MCF 10A (cell line): ENCODE measurements at regions not wholly inside any gene's neighbourhood (a gene's known extent, or its start where the extent isn't known, plus 50 kb on each side); places are given as distances from the start of the nearest gene placed in this dataset.

Experiments used
- BruUV-seq: library from RNA; stranded (reverse); fragments of 400-500 nt; replicated peaks from 2 replicates; lab custom pipeline; 2021; lab: Mats Ljungman, UMichigan
- CTCF ChIA-PET: fragments of 300-600 bp; sonication (Branson Sonifier 250); formaldehyde crosslinking; extraction: SDS; loops from one replicate; lab custom pipeline; 2021; ENCODE audit warnings: antibody characterized with exemption, inconsistent platforms; lab: Yijun Ruan, JAX
- POLR2A ChIA-PET: fragments of 300-600, 350-650 bp; sonication (Branson Sonifier 250); formaldehyde crosslinking; extraction: SDS; loops from one replicate; lab custom pipeline; 2020; ENCODE audit warnings: antibody characterized with exemption, inconsistent platforms; lab: Yijun Ruan, JAX
- DNase-seq: peaks from one replicate; pipeline ENCODE4 v3.0.0-alpha.2; 2018; ENCODE audit not compliant: unreplicated experiment
- H3K27ac Mint-ChIP-seq: one replicate; pipeline ENCODE4 v1.8.0; 2022; ENCODE audit warnings: mild to moderate bottlenecking, low read depth, mixed read lengths; ENCODE audit not compliant: unreplicated experiment
- H3K27me3 Mint-ChIP-seq: one replicate; pipeline ENCODE4 v1.8.0; 2022; ENCODE audit warnings: mixed read lengths; ENCODE audit not compliant: insufficient read depth, unreplicated experiment
- H3K36me3 Mint-ChIP-seq: one replicate; pipeline ENCODE4 v1.8.0; 2022; ENCODE audit warnings: mild to moderate bottlenecking, moderate library complexity, mixed read lengths; ENCODE audit not compliant: insufficient read depth, unreplicated experiment
- H3K4me1 Mint-ChIP-seq: one replicate; pipeline ENCODE4 v1.8.0; 2022; ENCODE audit warnings: mixed read lengths; ENCODE audit not compliant: insufficient read depth, unreplicated experiment
- H3K4me3 Mint-ChIP-seq: one replicate; pipeline ENCODE4 v1.8.0; 2022; ENCODE audit warnings: mild to moderate bottlenecking, moderate library complexity, mixed read lengths; ENCODE audit not compliant: unreplicated experiment
- H3K9me3 Mint-ChIP-seq: one replicate; pipeline ENCODE4 v1.8.0; 2022; ENCODE audit warnings: mixed read lengths; ENCODE audit not compliant: unreplicated experiment
- CTCF ChIP-seq: fragments of 200-600 bp; IDR thresholded peaks from one replicate; pipeline ENCODE4 v1.8.0; 2022; ENCODE audit warnings: antibody characterized with exemption, mild to moderate bottlenecking; ENCODE audit not compliant: unreplicated experiment
- intact Hi-C: fragments of 100-400 bp; cut with micrococcal nuclease; formaldehyde crosslinking; loops from 2 replicates; pipeline ENCODE4 v1.14.1; 2022

- TF ChIP-seq CTCF, result no peak
- Mint-ChIP-seq H3K27ac (peak overlapping the region; percentile 98), H3K9me3 (peaks cover 6% of the 10 kb centered on the region), H3K4me1 (peaks cover 27% of the 10 kb centered on the region), H3K27me3 (no peaks in the 10 kb centered on the region), H3K4me3 (peak overlapping the region; percentile 13), H3K36me3 (no peaks in the 10 kb centered on the region)
- BruUV-seq, result no TSS peak
- POLR2A ChIA-PET, result interaction anchor here (0.6 to 2.8 kb wide), 7 partner anchors 19 to 244 kb away, joined by 3 to 17 read pairs (median 4); no protein-coding TSS in a partner anchor
- intact Hi-C loops, result loop anchor here (1.0 to 5.0 kb wide), 4 partner anchors 83 to 298 kb away; no protein-coding TSS in a partner anchor
- CTCF ChIA-PET, result interaction anchor here (0.7 kb wide), 1 partner anchor 16 kb away, joined by 3 read pairs; no protein-coding TSS in a partner anchor
- DNase-seq, result peak; percentile 97
These were observed 50.2 kb upstream of the CTAGE1 start for GRCh38 chr18:22467760-22468553.

- Mint-ChIP-seq H3K27me3 (no peaks in the 10 kb centered on the region), H3K36me3 (no peaks in the 10 kb centered on the region), H3K9me3 (peaks cover 6% of the 10 kb centered on the region), H3K4me3 (no peak overlapping the region), H3K27ac (peak overlapping the region; percentile 98), H3K4me1 (peaks cover 30% of the 10 kb centered on the region)
- TSS peak; percentile 72 for BruUV-seq
- DNase-seq, result no peak
- POLR2A ChIA-PET, result interaction anchor here (0.8 to 1.4 kb wide), 2 partner anchors 20 to 121 kb away, joined by 3 read pairs; no protein-coding TSS in a partner anchor
- CTCF ChIA-PET, result interaction anchor here (0.7 kb wide), 1 partner anchor 16 kb away, joined by 3 read pairs; no protein-coding TSS in a partner anchor
- intact Hi-C loops, result loop anchor here (1.0 to 5.0 kb wide), 4 partner anchors 83 to 298 kb away; no protein-coding TSS in a partner anchor
- TF ChIP-seq CTCF, result no peak
These were observed 50.8 kb upstream of the CTAGE1 start for GRCh38 chr18:22468554-22468891.

- Mint-ChIP-seq H3K27ac (peak overlapping the region; percentile 98), H3K9me3 (peaks cover 6% of the 10 kb centered on the region), H3K36me3 (no peaks in the 10 kb centered on the region), H3K4me1 (peaks cover 32% of the 10 kb centered on the region), H3K27me3 (no peaks in the 10 kb centered on the region), H3K4me3 (no peak overlapping the region)
- intact Hi-C loops, result loop anchor here (5.0 kb wide), 1 partner anchor 187 kb away; no protein-coding TSS in a partner anchor
- ChIA-PET POLR2A (interaction anchor here (0.8 kb wide), 1 partner anchor 122 kb away, joined by 3 read pairs; no protein-coding TSS in a partner anchor), CTCF (interaction anchor here (0.6 kb wide), 1 partner anchor 424 kb away, joined by 3 read pairs; no protein-coding TSS in a partner anchor)
- no peak for TF ChIP-seq CTCF
- BruUV-seq, result no TSS peak
- DNase-seq, result no peak
These were observed 51.5 kb upstream of the CTAGE1 start for GRCh38 chr18:22469061-22469734.

- no peak for TF ChIP-seq CTCF
- no TSS peak for BruUV-seq
- peaks cover 32% of the 10 kb centered on the region for H3K4me1 Mint-ChIP-seq
- CTCF ChIA-PET, result interaction anchor here (0.6 kb wide), 1 partner anchor 425 kb away, joined by 3 read pairs; no protein-coding TSS in a partner anchor
- H3K9me3 Mint-ChIP-seq, result peaks cover 6% of the 10 kb centered on the region
- H3K36me3 Mint-ChIP-seq, result no peaks in the 10 kb centered on the region
- H3K27me3 Mint-ChIP-seq, result no peaks in the 10 kb centered on the region
- DNase-seq, result no peak
- intact Hi-C loops, result loop anchor here (5.0 kb wide), 1 partner anchor 188 kb away; no protein-coding TSS in a partner anchor
- H3K4me3 Mint-ChIP-seq, result no peak overlapping the region
- no peak overlapping the region for H3K27ac Mint-ChIP-seq
- POLR2A ChIA-PET, result no interaction called here
These were observed 52.2 kb upstream of the CTAGE1 start for GRCh38 chr18:22469926-22470247.
